ENCODE measurements at regions not wholly inside any gene's neighbourhood (a gene's known extent, or its start where the extent isn't known, plus 50 kb on each side); places are given as distances from the start of the nearest gene placed in this dataset.

DNA sequence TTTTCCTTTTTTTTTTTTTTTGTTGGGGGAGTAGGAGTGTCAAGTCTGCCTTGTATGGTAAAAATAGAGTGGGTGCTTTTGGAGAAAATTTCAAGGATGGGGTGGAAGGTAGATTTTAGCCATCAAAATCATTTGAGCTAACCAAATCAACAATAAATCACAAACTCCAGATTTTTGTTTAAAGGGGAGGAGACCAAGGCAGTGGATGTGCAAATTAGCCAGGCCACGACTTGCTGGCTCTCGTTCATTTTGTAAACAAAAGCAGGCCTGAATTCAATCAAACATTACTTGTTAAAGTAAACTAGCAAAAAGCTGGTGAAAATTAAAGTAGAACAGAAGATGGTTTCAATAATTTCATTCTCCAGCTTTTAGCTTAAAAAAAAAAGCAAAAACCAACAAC is 387.2 kb downstream of the BMP4 start (continued):
- TF ChIP-seq, protein P1, sequence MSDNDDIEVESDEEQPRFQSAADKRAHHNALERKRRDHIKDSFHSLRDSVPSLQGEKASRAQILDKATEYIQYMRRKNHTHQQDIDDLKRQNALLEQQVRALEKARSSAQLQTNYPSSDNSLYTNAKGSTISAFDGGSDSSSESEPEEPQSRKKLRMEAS (IDR thresholded peaks at IDR 0.05), result no peak
- TF ChIP-seq KDM5A (IDR thresholded peaks at IDR 0.05; ENCODE audit: low read length), result no peak

Data from H1 (cell line).